H1 (cell line): ENCODE measurements at regions not wholly inside any gene's neighbourhood (a gene's known extent, or its start where the extent isn't known, plus 50 kb on each side); places are given as distances from the start of the nearest gene placed in this dataset.

Source experiments
- GABPA ChIP-seq: IDR thresholded peaks from 2 replicates; pipeline ENCODE4 v1.6.1; 2011; ENCODE audit warnings: mild to moderate bottlenecking, low read length, moderate library complexity, borderline replicate concordance; ENCODE audit not compliant: insufficient read depth
- KDM4A ChIP-seq: IDR thresholded peaks from one replicate; pipeline ENCODE4 v1.7.1; 2012; ENCODE audit warnings: low read depth, mild to moderate bottlenecking, moderate library complexity, low read length, inconsistent platforms; ENCODE audit not compliant: severe bottlenecking
- SAP30 ChIP-seq: fragments of 300-600 bp; sonication (generic); IDR thresholded peaks from 2 replicates; pipeline ENCODE4 v1.7.1; 2012; ENCODE audit warnings: low read length, moderate library complexity, mild to moderate bottlenecking, inconsistent platforms; ENCODE audit not compliant: insufficient read depth, insufficient replicate concordance
- SP4 ChIP-seq: IDR thresholded peaks from 2 replicates; pipeline ENCODE4 v1.6.1; 2012; ENCODE audit warnings: low read length, inconsistent platforms

DNA sequence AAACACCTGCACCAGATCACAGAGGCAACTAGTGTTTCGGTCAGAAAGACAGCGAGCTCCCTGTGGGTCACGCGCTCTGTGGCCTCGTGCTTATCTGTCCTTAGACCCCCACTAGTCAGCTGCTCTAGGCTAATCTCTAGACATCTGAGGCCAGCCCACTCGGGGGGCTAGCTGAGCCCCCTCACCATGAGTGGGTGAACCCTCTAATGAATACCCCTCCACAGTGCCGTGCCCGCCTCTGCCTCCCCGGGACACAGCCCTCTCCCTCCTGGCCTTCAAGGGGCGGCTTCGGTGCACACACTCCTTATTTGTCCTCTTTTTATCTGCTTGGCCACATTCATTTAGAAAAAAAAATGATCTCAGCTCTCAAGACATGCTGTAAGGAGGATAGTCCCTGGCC is 320.1 kb downstream of the C16orf95 start (continued):
- TF ChIP-seq GABPA (no peak), SAP30 (no peak), SP4 (no peak), KDM4A (no peak)
- TF ChIP-seq, all 59 proteins: peak for 0
